Muscle layer of duodenum (tissue), 2 donors: ENCODE measurements at regions not wholly inside any gene's neighbourhood (a gene's known extent, or its start where the extent isn't known, plus 50 kb on each side); places are given as distances from the start of the nearest gene placed in this dataset.

Experiments used
- H3K27ac ChIP-seq: one replicate; pipeline ENCODE4 v1.7.0; 2013; ENCODE audit warnings: mild to moderate bottlenecking, low read length
- H3K27me3 ChIP-seq: one replicate; pipeline ENCODE4 v1.7.0; 2013; ENCODE audit warnings: low read depth, mild to moderate bottlenecking, control low read depth, low read length
- H3K36me3 ChIP-seq, 2 donors: one replicate each; pipeline ENCODE4 v1.7.0; 2013; ENCODE audit warnings: low read length in 2 of 2, control low read depth in 1 of 2, mild to moderate bottlenecking in 1 of 2; ENCODE audit not compliant: insufficient read depth in 2 of 2, control insufficient read depth in 1 of 2
- H3K4me1 ChIP-seq, 2 donors: one replicate each; pipeline ENCODE4 v1.7.0; 2013; ENCODE audit warnings: low read length in 2 of 2, mild to moderate bottlenecking in 2 of 2, control low read depth in 1 of 2, moderate library complexity in 1 of 2; ENCODE audit not compliant: insufficient read depth in 2 of 2, control insufficient read depth in 1 of 2
- H3K4me3 ChIP-seq, 2 donors: one replicate each; pipeline ENCODE4 v1.7.0; 2013; ENCODE audit warnings: low read length in 2 of 2, low read depth in 1 of 2, mild to moderate bottlenecking in 1 of 2
- H3K9me3 ChIP-seq, 2 donors: one replicate each; pipeline ENCODE4 v1.7.0; 2013; ENCODE audit warnings: low read length in 2 of 2, control low read depth in 1 of 2, mild to moderate bottlenecking in 1 of 2; ENCODE audit not compliant: control insufficient read depth in 1 of 2
- donor health status: healthy.

DNA sequence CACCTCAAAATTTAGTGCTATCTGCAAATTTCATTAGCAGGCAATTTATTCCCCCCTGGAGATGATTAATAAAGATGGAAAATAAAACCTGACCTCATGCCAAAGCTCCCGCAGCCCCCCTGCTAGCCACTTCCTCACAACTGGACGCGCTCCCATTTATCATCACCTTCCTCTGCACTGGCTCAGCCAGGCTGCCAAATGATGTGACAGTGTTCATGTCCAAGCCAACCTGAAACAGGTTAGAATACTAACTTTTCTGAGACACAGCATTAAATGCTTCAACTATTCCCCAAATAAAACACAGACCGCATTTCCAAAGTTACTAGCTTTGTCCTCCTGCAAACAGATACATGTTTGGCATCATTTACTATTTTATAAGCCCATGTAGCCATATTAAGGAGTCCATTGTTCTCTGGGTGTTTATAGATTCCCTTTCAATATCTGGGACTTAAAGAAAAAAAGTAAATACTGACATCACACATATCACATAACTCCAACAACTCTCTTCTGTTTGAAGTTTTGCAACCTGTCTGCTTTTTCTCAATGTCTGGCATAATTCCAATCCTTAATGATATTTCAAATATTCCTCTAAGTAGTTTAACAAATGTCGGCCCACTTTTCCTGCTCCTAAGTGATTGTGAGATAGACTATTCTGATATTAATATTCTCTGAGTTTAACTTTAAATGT lies 829.7 kb upstream of the FAT3 start:
- no peak overlapping the region for H3K27ac ChIP-seq
- H3K27me3 ChIP-seq = no peaks in the 10 kb centered on the region

DNA sequence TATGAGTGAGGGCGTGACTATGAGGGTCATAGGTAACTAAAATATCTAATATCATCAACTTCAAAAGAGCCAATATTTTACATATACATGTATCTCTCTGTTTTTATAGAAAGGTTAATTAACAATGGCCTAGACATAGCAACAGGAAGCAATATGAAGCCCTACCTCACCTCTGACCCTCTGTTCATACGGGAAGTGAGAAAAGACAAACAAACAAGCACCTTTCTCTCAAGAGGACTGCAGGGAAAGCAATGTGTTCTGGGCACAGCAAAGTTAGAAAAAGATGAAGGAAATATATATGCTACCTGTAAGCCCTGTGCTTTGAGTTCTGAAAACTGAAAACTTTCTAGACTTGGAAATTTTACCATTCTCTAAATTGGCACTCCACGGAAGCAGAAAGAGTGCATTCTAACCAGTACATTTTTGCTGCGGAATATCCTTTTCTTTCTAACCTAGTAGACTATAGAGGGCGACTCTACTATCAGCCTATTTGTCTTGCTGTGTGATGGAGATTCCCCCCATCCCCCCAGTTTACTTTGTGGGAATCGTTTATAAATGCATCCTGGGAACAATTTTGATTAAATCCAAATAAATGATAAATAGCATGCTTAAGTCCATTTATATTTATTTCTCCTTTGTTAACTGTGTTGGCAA lies 830.4 kb upstream of the FAT3 start:
- H3K36me3 ChIP-seq = no peaks in the 10 kb centered on the region
- H3K4me3 ChIP-seq = no peak overlapping the region
- H3K27me3 ChIP-seq = no peaks in the 10 kb centered on the region
- H3K4me1 ChIP-seq = peaks cover 0 to 11% of the 10 kb centered on the region in 2 donors
- no peaks in the 10 kb centered on the region for H3K9me3 ChIP-seq
- no peak overlapping the region for H3K27ac ChIP-seq

More for the DNA sequence above, 829.7 kb upstream of the FAT3 start:
- Histone ChIP-seq H3K4me3 (no peak overlapping the region), H3K4me1 (peaks cover 0 to 11% of the 10 kb centered on the region in 2 donors), H3K9me3 (no peaks in the 10 kb centered on the region), H3K36me3 (no peaks in the 10 kb centered on the region)

DNA sequence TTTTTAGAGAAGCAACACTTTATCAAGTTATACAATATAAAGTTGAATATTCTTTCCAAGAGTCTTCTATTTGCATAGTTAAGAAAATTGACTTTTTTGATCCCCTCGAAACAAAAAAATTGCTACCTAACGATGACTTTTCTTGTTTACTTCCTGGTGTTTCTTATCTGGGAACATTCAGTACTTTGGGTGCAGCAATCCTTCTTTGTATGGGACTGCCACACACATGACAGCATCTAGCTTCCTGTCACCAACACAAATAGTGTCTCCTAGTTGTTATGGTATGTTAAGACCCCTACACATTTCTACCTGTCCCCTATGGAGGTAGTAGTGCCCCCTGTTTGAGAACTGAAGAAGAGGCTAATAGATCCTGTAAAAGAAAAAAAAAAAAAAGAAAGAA lies 841.7 kb upstream of the FAT3 start:
- H3K9me3 ChIP-seq = no peaks in the 10 kb centered on the region
- no peak overlapping the region for H3K4me3 ChIP-seq
- H3K4me1 ChIP-seq = no peaks in the 10 kb centered on the region
- no peaks in the 10 kb centered on the region for H3K36me3 ChIP-seq
- no peak overlapping the region for H3K27ac ChIP-seq
- no peaks in the 10 kb centered on the region for H3K27me3 ChIP-seq

DNA sequence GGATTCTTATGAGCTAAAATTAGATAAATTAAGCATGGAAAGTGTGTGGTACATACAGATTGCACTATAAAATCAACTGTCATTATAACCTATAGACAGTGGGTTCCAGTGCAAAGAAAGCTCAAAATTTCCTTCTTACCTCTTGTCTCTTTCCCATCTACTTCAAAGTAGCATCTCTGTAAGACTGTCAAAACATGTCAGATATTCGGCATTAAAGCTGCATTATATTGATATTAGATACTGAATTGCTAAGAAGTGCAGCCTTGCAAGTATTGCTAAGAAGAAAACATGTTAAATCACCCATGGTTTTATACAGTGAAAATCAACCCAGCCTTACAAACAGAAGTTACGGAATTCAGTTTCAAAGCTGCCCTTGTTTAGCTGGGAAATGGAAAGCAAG lies 849.8 kb upstream of the FAT3 start:
- H3K36me3 ChIP-seq = no peaks in the 10 kb centered on the region
- H3K27me3 ChIP-seq = no peaks in the 10 kb centered on the region
- no peaks in the 10 kb centered on the region for H3K9me3 ChIP-seq
- H3K27ac ChIP-seq = no peak overlapping the region
- no peaks in the 10 kb centered on the region for H3K4me1 ChIP-seq
- H3K4me3 ChIP-seq = no peak overlapping the region

DNA sequence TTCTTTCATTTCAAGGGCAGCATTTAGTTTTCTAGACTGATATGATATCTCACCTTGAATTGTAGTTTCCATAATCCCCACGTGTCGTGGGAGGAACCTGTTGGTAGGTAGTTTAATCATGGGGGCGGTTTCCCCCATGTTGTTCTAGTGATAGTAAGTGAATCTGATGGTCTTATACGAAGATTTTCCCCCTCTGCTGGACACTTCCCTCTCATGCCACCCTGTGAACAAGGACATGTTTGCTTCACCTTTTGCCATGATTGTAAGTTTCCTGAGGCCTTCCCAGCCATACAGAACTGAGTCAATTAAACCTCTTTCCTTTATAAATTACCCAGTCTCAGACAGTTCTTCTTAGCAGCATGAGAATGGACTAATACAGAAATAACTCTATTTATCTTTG lies 851.1 kb upstream of the FAT3 start:
- no peak overlapping the region for H3K4me3 ChIP-seq
- H3K27me3 ChIP-seq = no peaks in the 10 kb centered on the region
- H3K4me1 ChIP-seq = no peaks in the 10 kb centered on the region
- H3K27ac ChIP-seq = no peak overlapping the region
- H3K36me3 ChIP-seq = no peaks in the 10 kb centered on the region
- no peaks in the 10 kb centered on the region for H3K9me3 ChIP-seq

DNA sequence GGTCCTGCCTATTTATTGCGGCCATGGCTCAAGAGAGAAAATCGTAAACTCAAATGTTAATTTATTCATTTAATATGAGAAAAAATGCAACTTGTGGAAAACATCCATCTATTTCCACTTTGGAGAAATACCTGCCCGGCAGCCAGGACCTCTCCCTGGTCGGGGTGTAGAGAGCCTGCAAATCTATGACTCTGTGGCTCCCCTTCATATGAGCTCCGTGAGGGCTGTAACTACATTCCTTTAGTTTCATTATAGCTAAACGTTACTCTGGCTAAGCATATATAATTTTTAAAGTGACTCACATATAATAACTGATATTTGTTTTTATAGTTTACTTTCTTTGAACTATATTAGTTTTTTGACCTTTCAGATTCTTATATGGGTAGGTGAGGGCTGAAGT lies 857.8 kb upstream of the FAT3 start:
- no peak overlapping the region for H3K27ac ChIP-seq

DNA sequence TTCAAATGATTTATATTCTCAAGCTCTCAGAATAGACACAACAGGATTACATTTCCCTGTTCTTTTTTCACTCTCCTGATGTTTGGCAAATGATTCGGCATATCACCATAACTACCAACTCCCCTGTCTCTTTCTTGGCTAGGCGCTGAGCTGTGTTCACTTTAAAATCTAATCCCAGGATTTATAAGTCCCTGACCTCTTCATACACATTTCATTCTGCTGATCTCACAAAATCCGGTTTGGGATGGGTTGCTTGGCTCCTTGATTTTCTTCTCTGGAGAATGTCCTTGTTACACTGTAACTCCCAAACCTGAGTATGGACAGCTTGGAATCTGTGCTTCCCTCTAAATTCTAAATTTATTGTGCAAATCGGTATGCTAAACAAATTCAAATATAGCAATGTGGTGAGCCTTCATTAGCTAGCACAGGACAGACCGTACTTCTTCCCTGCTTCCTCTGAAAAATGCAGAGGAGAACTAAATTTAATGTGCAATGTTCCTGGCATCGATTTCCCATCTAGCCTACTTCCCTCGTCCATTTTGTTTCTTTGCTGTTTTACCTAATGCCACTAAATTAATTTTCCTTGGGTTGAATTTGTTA lies 858.5 kb upstream of the FAT3 start:
- H3K27me3 ChIP-seq = no peaks in the 10 kb centered on the region
- H3K27ac ChIP-seq = no peak overlapping the region
- H3K9me3 ChIP-seq = no peaks in the 10 kb centered on the region
- H3K36me3 ChIP-seq = no peaks in the 10 kb centered on the region
- no peaks in the 10 kb centered on the region for H3K4me1 ChIP-seq
- no peak overlapping the region for H3K4me3 ChIP-seq

More for the DNA sequence above, 857.8 kb upstream of the FAT3 start:
- Histone ChIP-seq H3K9me3 (no peaks in the 10 kb centered on the region), H3K4me1 (no peaks in the 10 kb centered on the region), H3K4me3 (no peak overlapping the region), H3K27me3 (no peaks in the 10 kb centered on the region), H3K36me3 (no peaks in the 10 kb centered on the region)

DNA sequence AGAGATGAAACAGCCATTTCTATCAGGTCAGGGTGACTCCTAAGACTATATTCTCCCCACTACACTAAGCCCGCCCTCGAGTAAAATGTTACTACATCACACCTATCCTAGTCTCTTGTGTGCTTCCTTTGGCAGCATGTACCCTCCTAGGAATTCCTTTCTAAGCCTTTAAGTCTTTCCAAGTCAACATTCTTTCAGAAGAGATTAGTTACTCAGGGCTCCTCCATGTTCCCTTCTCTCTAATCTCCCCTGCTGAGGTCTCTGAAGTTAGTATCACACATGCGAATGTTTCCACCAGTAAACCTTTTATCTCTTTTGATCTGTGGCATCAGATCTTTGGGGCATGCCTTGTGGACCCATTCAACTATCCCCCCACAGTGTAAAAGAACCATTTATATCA lies 873.7 kb upstream of the FAT3 start:
- Histone ChIP-seq H3K9me3 (no peaks in the 10 kb centered on the region), H3K36me3 (no peaks in the 10 kb centered on the region), H3K4me1 (no peaks in the 10 kb centered on the region), H3K4me3 (no peak overlapping the region), H3K27ac (no peak overlapping the region), H3K27me3 (no peaks in the 10 kb centered on the region)

DNA sequence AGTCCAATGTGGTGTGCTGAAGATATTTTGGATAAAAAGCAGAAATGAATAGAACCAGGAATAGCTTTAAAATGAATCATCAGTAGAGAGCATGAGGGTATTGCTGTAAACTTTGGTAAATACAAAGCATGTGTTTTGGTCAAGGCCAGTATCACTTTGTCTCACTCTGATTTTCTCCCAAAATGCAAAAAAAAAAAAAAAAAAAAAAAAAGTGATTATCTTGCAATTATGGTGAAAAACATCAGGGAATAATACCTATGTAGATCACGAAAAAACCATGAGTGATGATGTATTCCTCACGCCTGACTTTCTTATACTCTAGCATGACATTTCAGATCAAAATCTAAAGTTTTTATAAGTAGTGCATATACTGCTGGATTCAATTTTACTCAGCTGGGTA lies 897.9 kb upstream of the FAT3 start:
- no peak overlapping the region for H3K4me3 ChIP-seq
- H3K36me3 ChIP-seq = no peaks in the 10 kb centered on the region
- peaks cover 0 to 5% of the 10 kb centered on the region in 2 donors for H3K9me3 ChIP-seq
- H3K27me3 ChIP-seq = no peaks in the 10 kb centered on the region
- H3K27ac ChIP-seq = no peak overlapping the region
- H3K4me1 ChIP-seq = no peaks in the 10 kb centered on the region

DNA sequence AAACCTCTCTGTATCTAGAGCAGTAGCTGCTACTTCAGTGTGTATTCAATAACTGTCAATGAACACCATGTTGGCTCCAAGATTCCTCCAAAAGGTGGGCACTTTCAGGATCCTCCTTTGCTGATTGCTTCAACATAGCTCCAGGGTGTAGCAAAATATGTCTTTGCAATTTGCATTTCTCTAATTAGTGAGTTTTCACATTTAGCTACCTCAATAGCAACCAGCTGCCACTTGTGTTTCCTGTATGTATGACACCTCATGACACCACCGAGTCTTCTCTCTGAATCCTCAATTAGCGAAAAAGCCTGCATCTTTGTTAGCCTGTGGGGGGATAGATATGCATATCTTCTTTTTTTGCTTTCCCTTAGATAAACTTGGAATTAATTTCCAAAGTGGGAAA lies 898.3 kb upstream of the FAT3 start:
- Histone ChIP-seq H3K27ac (no peak overlapping the region), H3K9me3 (peaks cover 0 to 6% of the 10 kb centered on the region in 2 donors), H3K4me1 (no peaks in the 10 kb centered on the region), H3K36me3 (no peaks in the 10 kb centered on the region), H3K4me3 (no peak overlapping the region), H3K27me3 (no peaks in the 10 kb centered on the region)

DNA sequence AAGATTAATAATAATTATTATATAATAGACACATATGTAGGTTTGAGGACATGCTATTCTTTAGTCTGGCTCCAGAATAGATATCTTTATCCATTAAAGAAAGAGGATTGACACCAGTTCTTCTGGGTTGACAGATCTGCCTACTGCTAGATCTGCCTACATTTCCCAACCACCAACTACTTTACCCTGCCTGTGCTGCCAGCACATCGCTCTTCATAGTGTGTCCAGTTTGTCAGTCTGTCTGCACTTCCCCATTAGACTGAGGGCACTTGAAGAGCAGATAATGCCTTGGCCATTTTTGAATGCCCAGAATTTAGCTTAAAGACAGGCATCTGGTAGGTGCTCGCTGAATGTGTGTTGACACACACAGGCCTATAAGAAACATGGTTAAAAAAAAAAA lies 910.1 kb upstream of the FAT3 start:
- Histone ChIP-seq H3K4me1 (no peaks in the 10 kb centered on the region), H3K9me3 (no peaks in the 10 kb centered on the region), H3K36me3 (no peaks in the 10 kb centered on the region), H3K27ac (no peak overlapping the region), H3K27me3 (no peaks in the 10 kb centered on the region), H3K4me3 (no peak overlapping the region)
